GM10266 (cell line): ENCODE measurements at regions not wholly inside any gene's neighbourhood (a gene's known extent, or its start where the extent isn't known, plus 50 kb on each side); places are given as distances from the start of the nearest gene placed in this dataset.
"Not testable (repeated sequence)": the region's sequence is repeated elsewhere in the genome, so short reads cannot be mapped to it uniquely, and the experiment has no call there.

Source experiments
- DNase-seq: peaks from one replicate; pipeline ENCODE4 v3.0.0; 2012; ENCODE audit errors: extremely low spot score
- TF ChIP-seq, protein P1 (sequence below): IDR thresholded peaks from 2 replicates; pipeline ENCODE4 v1.5.1; 2012; ENCODE audit warnings: mild to moderate bottlenecking, low read depth; ENCODE audit not compliant: control insufficient read depth, insufficient read depth; ENCODE audit errors: missing control alignments

DNA sequence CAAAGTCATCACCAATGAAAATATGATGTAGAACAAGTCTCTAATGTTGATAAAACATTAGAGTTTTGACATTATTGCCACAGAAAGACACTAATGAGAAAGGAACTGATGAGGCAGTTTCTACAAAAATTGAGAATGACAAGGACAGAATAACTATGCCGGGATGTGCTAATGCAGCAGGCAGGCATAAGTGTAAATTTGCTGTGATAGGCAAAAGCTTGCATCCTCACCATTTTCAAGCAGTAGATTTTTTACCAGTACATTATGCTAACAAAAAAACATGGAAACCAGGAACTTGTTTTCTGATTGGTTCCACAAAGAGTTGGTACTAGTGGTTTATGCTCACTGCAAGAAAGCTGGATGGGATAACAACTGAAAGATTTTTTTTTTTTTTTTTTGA lies 715.5 kb upstream of the LRRTM4 start:
- TF ChIP-seq, protein P1, sequence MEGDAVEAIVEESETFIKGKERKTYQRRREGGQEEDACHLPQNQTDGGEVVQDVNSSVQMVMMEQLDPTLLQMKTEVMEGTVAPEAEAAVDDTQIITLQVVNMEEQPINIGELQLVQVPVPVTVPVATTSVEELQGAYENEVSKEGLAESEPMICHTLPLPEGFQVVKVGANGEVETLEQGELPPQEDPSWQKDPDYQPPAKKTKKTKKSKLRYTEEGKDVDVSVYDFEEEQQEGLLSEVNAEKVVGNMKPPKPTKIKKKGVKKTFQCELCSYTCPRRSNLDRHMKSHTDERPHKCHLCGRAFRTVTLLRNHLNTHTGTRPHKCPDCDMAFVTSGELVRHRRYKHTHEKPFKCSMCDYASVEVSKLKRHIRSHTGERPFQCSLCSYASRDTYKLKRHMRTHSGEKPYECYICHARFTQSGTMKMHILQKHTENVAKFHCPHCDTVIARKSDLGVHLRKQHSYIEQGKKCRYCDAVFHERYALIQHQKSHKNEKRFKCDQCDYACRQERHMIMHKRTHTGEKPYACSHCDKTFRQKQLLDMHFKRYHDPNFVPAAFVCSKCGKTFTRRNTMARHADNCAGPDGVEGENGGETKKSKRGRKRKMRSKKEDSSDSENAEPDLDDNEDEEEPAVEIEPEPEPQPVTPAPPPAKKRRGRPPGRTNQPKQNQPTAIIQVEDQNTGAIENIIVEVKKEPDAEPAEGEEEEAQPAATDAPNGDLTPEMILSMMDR = no peak
- DNase-seq = no peak

GRCh38 chr2:78245394-78246135 lies 723.4 kb upstream of the LRRTM4 start:
- no peak for DNase-seq
- TF ChIP-seq, protein P1 = no peak

DNA sequence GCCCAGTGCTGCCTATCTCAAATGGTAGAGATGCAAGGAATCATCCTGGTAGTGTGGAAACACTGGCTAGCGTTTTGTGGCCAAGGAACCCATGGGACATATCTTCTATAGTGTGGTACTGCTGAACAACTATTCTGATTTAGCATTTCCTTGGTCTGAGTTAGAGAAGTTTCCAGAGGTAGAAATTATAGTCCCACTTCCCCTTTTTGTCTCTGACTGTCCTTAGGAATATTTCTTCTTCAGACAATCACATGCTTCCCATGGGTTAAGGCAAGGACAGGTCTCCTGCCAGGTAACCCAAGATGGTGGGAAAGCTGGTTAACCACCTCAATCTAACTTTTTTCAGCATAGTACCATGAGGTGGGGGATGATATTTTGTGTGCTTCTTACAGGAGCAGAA lies 729.5 kb upstream of the LRRTM4 start:
- TF ChIP-seq, protein P1 = no peak
- DNase-seq = no peak

- no peak for DNase-seq
- TF ChIP-seq, protein P1 = no peak
Measured at GRCh38 chr2:78260861-78261260, 738.7 kb upstream of the LRRTM4 start.

- no peak for DNase-seq
- TF ChIP-seq, protein P1 = no peak
Measured at GRCh38 chr2:78261454-78261853, 739.3 kb upstream of the LRRTM4 start.

GRCh38 chr2:78262089-78262488 lies 739.9 kb upstream of the LRRTM4 start:
- not testable (repeated sequence) for DNase-seq

GRCh38 chr2:78262713-78263375 lies 740.7 kb upstream of the LRRTM4 start:
- TF ChIP-seq, protein P1 = no peak
- DNase-seq = no peak
